Ovary (tissue), 7 donors: ENCODE measurements at regions not wholly inside any gene's neighbourhood (a gene's known extent, or its start where the extent isn't known, plus 50 kb on each side); places are given as distances from the start of the nearest gene placed in this dataset.

Experiments
- DNase-seq, 5 donors: peaks; one replicate each; pipeline ENCODE4 v3.0.0-alpha.2; 2019 to 2020
- H3K27ac ChIP-seq, 2 donors: fragments of 200-600 bp; one replicate each; pipeline versions ENCODE4 v1.5.1 to v1.8.0; 2019 to 2022
- H3K27me3 ChIP-seq: fragments of 200-600 bp; one replicate; pipeline ENCODE4 v1.8.0; 2022
- H3K36me3 ChIP-seq: fragments of 200-600 bp; sonication (generic); one replicate; pipeline ENCODE4 v1.5.1; 2019
- H3K4me1 ChIP-seq: one replicate; pipeline ENCODE4 v1.8.1; 2013; ENCODE audit warnings: mild to moderate bottlenecking, moderate library complexity; ENCODE audit not compliant: insufficient read depth
- H3K4me3 ChIP-seq: fragments of 200-600 bp; sonication (generic); one replicate; pipeline ENCODE4 v1.5.1; 2017
- H3K9me3 ChIP-seq, 2 donors: fragments of 200-600 bp in 1 of 2; sonication (generic) in 1 of 2; one replicate each; pipeline versions ENCODE4 v1.5.1 to v1.8.1; 2013 to 2019; ENCODE audit warnings: mild to moderate bottlenecking in 1 of 2, moderate library complexity in 1 of 2
- CTCF ChIP-seq, 3 donors: fragments of 450-650 bp in 2 of 3; fragments of 200-600 bp in 1 of 3; IDR thresholded peaks; one replicate each; pipeline versions ENCODE4 v1.5.1 to v1.8.0; 2016 to 2022; ENCODE audit warnings: antibody characterized with exemption in 3 of 3, mild to moderate bottlenecking in 1 of 3
- EP300 ChIP-seq: sonication (generic); formaldehyde crosslinking; IDR thresholded peaks from one replicate; pipeline ENCODE4 v1.6.1; 2017; ENCODE audit warnings: antibody characterized with exemption
- POLR2A ChIP-seq: fragments of 450-650 bp; IDR thresholded peaks from one replicate; pipeline ENCODE4 v1.6.1; 2017; ENCODE audit warnings: antibody characterized with exemption, mild to moderate bottlenecking, moderate library complexity
- WGBS, 3 donors: extraction: QIAGEN DNeasy Blood & Tissue Kit in 1 of 3; methylation state at CpG; one replicate each; pipeline versions ENCODE4 v1.1.5 to v1.1.7; 2013 to 2017; 5-methylcytosine and 5-hydroxymethylcytosine counted together
- intact Hi-C, 4 donors: fragments of 100-400 bp; cut with DNase I; formaldehyde crosslinking; loops; one replicate each; pipeline versions ENCODE4 v1.11.0 to v1.15.1; 2022 to 2023
- donor health status: DM: no; HTN: no; CAD: no; lungs with moderate emphysema.
- donor health status: DM: no; HTN: no; CAD: no.
- donor health status: Bipolar disorder and iron deficiency.
- donor health status: DM: no; HTN: no; CAD: no.
- donor health status: DM: yes; HTN: yes; CAD: no.

- Histone ChIP-seq H3K27ac (no peak overlapping the region), H3K27me3 (no peaks in the 10 kb centered on the region), H3K9me3 (no peaks in the 10 kb centered on the region), H3K36me3 (no peaks in the 10 kb centered on the region), H3K4me3 (no peak overlapping the region), H3K4me1 (no peaks in the 10 kb centered on the region)
- no peak for DNase-seq
- TF ChIP-seq EP300, result no peak
- WGBS, 3 donors, result 65 to 73% (median 67%) methylated on average over 7 of the region's 7 CpGs
- intact Hi-C loops, result no loop called here
Observed at GRCh38 chr2:16401761-16402300, 263.8 kb downstream of the CYRIA start.

- no peaks in the 10 kb centered on the region for H3K4me1 ChIP-seq
- no peaks in the 10 kb centered on the region for H3K27me3 ChIP-seq
- H3K27ac ChIP-seq, result no peak overlapping the region
- no peak overlapping the region for H3K4me3 ChIP-seq
- no peaks in the 10 kb centered on the region for H3K9me3 ChIP-seq
- no peaks in the 10 kb centered on the region for H3K36me3 ChIP-seq
- no peak for DNase-seq
- intact Hi-C loops, result no loop called here
- TF ChIP-seq POLR2A (no peak), CTCF (IDR thresholded peaks at IDR 0.05) (no peak), EP300 (no peak)
- 48 to 60% (median 52%) methylated on average over 7 of the region's 7 CpGs for WGBS, 3 donors
Observed at GRCh38 chr2:16400127-16400623, 265.5 kb downstream of the CYRIA start.

GRCh38 chr2:16398486-16399043 lies 267.1 kb downstream of the CYRIA start:
- 88 to 93% (median 93%) methylated on average over 2 of the region's 2 CpGs for WGBS, 3 donors
- no peaks in the 10 kb centered on the region for H3K27me3 ChIP-seq
- no peak overlapping the region for H3K4me3 ChIP-seq
- intact Hi-C loops, result no loop called here
- H3K36me3 ChIP-seq, result no peaks in the 10 kb centered on the region
- no peak overlapping the region for H3K27ac ChIP-seq
- TF ChIP-seq CTCF (IDR thresholded peaks at IDR 0.05), result no peak
- TF ChIP-seq POLR2A, result no peak
- TF ChIP-seq EP300, result no peak
- DNase-seq, result no peak
- H3K4me1 ChIP-seq, result no peaks in the 10 kb centered on the region
- H3K9me3 ChIP-seq, result no peaks in the 10 kb centered on the region

GRCh38 chr2:16397681-16398475 lies 267.8 kb downstream of the CYRIA start:
- TF ChIP-seq POLR2A (no peak), CTCF (IDR thresholded peaks at IDR 0.05) (no peak), EP300 (no peak)
- no peak for DNase-seq
- intact Hi-C loops, result no loop called here
- Histone ChIP-seq H3K9me3 (no peaks in the 10 kb centered on the region), H3K4me1 (no peaks in the 10 kb centered on the region), H3K27me3 (no peaks in the 10 kb centered on the region), H3K36me3 (no peaks in the 10 kb centered on the region), H3K4me3 (no peak overlapping the region), H3K27ac (no peak overlapping the region)
- 80 to 82% (median 80%) methylated on average over 6 of the region's 6 CpGs for WGBS, 3 donors

GRCh38 chr2:16396986-16397385 lies 268.6 kb downstream of the CYRIA start:
- no peaks in the 10 kb centered on the region for H3K4me1 ChIP-seq
- TF ChIP-seq EP300, result no peak
- no peak for TF ChIP-seq CTCF (IDR thresholded peaks at IDR 0.05)
- no peak for TF ChIP-seq POLR2A
- no peak for DNase-seq

More at GRCh38 chr2:16396986-16397385, 268.6 kb downstream of the CYRIA start:
- Histone ChIP-seq H3K27ac (no peak overlapping the region), H3K4me3 (no peak overlapping the region), H3K27me3 (no peaks in the 10 kb centered on the region), H3K36me3 (no peaks in the 10 kb centered on the region), H3K9me3 (no peaks in the 10 kb centered on the region)
- 86 to 99% (median 90%) methylated on average over 3 of the region's 3 CpGs for WGBS, 3 donors
- intact Hi-C loops, result no loop called here
